Loucy (cell line): ENCODE measurements at regions not wholly inside any gene's neighbourhood (a gene's known extent, or its start where the extent isn't known, plus 50 kb on each side); places are given as distances from the start of the nearest gene placed in this dataset.

Source experiments
- H2AFZ ChIP-seq: fragments of 200-600 bp; sonication (generic); 2 replicates; pipeline ENCODE4 v1.6.0; 2016; ENCODE audit warnings: antibody characterized with exemption, mild to moderate bottlenecking, low read length, moderate library complexity
- H3F3A ChIP-seq: fragments of 200-600 bp; 2 replicates; pipeline ENCODE4 v1.6.0; 2016; ENCODE audit warnings: antibody characterized with exemption, low read depth, mild to moderate bottlenecking
- H3K27me3 ChIP-seq: fragments of 200-600 bp; sonication (generic); 2 replicates; pipeline ENCODE4 v1.6.1; 2014; ENCODE audit warnings: low read length, mild to moderate bottlenecking; ENCODE audit not compliant: insufficient read depth, poor library complexity, severe bottlenecking
- H3K36me3 ChIP-seq: fragments of 200-600 bp; sonication (generic); 2 replicates; pipeline ENCODE4 v1.6.1; 2016; ENCODE audit warnings: low read length; ENCODE audit not compliant: insufficient read depth
- H3K4me1 ChIP-seq: fragments of 200-600 bp; sonication (generic); 2 replicates; pipeline ENCODE4 v1.5.1; 2014; ENCODE audit warnings: low read length, mild to moderate bottlenecking; ENCODE audit not compliant: insufficient read depth, poor library complexity, severe bottlenecking
- H3K4me2 ChIP-seq: fragments of 200-600 bp; sonication (generic); 2 replicates; pipeline ENCODE4 v1.6.0; 2014; ENCODE audit warnings: antibody characterized with exemption, low read length, low read depth, mild to moderate bottlenecking; ENCODE audit not compliant: poor library complexity, severe bottlenecking
- H3K4me3 ChIP-seq: fragments of 200-600 bp; sonication (generic); 2 replicates; pipeline ENCODE4 v1.5.1; 2014; ENCODE audit warnings: low read length, mild to moderate bottlenecking, mixed read lengths; ENCODE audit not compliant: poor library complexity, severe bottlenecking
- H3K79me2 ChIP-seq: fragments of 200-600 bp; sonication (generic); 2 replicates; pipeline ENCODE4 v1.6.1; 2014; ENCODE audit warnings: low read length; ENCODE audit not compliant: insufficient read depth
- H3K9ac ChIP-seq: fragments of 200-600 bp; sonication (generic); 2 replicates; pipeline ENCODE4 v1.6.0; 2014; ENCODE audit warnings: mild to moderate bottlenecking, low read depth, low read length, moderate library complexity; ENCODE audit not compliant: poor library complexity, severe bottlenecking
- H3K9me2 ChIP-seq: fragments of 200-600 bp; sonication (generic); replicated peaks from 2 replicates; pipeline ENCODE4 v1.6.1; 2016; ENCODE audit warnings: low read depth, low read length, mixed read lengths
- H3K9me3 ChIP-seq: fragments of 200-600 bp; sonication (generic); 2 replicates; pipeline ENCODE4 v1.6.1; 2014; ENCODE audit warnings: mild to moderate bottlenecking, antibody characterized with exemption, low read length, low read depth; ENCODE audit not compliant: insufficient read depth
- H4K20me1 ChIP-seq: fragments of 200-600 bp; sonication (generic); 2 replicates; pipeline ENCODE4 v1.6.0; 2014; ENCODE audit warnings: antibody characterized with exemption, low read length, mild to moderate bottlenecking; ENCODE audit not compliant: insufficient read depth, poor library complexity, severe bottlenecking
- EZH2phosphoT487 ChIP-seq: fragments of 200-600 bp; IDR thresholded peaks from 2 replicates; pipeline ENCODE4 v1.6.1; 2018; ENCODE audit warnings: antibody characterized with exemption, mild to moderate bottlenecking, moderate library complexity, borderline replicate concordance
- TF ChIP-seq, protein P1 (sequence below): fragments of 200-600 bp; sonication (generic); conservative IDR thresholded peaks from 2 replicates; pipeline ENCODE4 v1.5.1; 2014; ENCODE audit warnings: mild to moderate bottlenecking, antibody characterized with exemption, low read length

DNA sequence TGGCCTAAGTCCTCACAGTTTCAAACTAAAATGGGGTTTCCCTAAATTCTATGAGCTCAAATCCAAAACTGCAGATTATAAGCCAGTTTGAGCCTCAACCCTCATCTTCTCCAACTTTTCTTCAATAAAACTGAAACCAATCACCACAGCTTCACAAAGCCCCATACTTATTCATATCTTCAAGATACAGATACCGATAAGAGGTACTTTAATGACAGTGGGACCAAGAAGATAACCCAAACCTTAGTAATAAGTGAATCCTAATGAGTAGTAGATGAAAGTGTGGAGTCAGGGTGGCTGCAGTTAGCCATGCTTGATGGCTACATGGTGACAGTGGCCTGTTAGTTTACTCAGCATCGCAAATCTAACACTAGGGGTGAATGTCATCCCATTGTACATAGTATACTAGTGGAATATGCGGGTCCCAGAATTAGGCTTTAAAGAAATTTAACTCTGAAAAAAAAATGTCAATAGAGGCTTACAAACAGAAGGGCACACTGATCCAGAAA lies 395.8 kb upstream of the PHF14 start:
- H3K27me3 ChIP-seq, result no peaks in the 10 kb centered on the region
- H3K9me2 ChIP-seq, result no peaks in the 10 kb centered on the region
- H4K20me1 ChIP-seq, result no peaks in the 10 kb centered on the region
- H3K4me3 ChIP-seq, result no peak overlapping the region
- H3K9ac ChIP-seq, result no peak overlapping the region
- no peaks in the 10 kb centered on the region for H3K36me3 ChIP-seq
- H3K9me3 ChIP-seq, result no peaks in the 10 kb centered on the region
- H3K4me1 ChIP-seq, result no peaks in the 10 kb centered on the region
- TF ChIP-seq, protein P1, sequence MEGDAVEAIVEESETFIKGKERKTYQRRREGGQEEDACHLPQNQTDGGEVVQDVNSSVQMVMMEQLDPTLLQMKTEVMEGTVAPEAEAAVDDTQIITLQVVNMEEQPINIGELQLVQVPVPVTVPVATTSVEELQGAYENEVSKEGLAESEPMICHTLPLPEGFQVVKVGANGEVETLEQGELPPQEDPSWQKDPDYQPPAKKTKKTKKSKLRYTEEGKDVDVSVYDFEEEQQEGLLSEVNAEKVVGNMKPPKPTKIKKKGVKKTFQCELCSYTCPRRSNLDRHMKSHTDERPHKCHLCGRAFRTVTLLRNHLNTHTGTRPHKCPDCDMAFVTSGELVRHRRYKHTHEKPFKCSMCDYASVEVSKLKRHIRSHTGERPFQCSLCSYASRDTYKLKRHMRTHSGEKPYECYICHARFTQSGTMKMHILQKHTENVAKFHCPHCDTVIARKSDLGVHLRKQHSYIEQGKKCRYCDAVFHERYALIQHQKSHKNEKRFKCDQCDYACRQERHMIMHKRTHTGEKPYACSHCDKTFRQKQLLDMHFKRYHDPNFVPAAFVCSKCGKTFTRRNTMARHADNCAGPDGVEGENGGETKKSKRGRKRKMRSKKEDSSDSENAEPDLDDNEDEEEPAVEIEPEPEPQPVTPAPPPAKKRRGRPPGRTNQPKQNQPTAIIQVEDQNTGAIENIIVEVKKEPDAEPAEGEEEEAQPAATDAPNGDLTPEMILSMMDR, result no peak
- no peak for TF ChIP-seq EZH2phosphoT487
- H3F3A ChIP-seq, result no peaks in the 10 kb centered on the region
- no peak overlapping the region for H3K4me2 ChIP-seq
- H3K79me2 ChIP-seq, result no peaks in the 10 kb centered on the region
- H2AFZ ChIP-seq, result 0 out of 2 replicates have a peak overlapping the region, but pooled peaks have one; percentile 39

DNA sequence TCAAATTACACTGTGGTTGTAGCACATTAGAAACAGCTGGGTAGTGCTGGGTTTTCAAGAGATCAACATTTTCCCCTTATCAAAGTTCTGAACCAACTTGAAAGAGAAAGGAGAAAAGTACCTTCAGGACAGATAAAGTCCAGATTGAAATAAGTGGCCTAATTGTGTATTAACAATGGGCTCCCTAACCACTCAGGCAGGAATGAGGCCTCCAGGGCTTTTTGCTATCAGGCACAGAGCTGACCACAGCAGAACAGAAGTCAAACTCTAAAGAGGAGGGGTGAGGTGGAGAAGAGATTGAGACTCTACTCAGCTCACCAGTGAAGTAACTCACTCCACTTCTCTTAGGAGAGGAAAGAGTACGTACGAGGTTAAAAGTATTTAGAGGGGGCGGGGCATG lies 394.1 kb upstream of the PHF14 start:
- no peak overlapping the region for H3K4me3 ChIP-seq
- TF ChIP-seq, protein P1, result no peak
- no peak for TF ChIP-seq EZH2phosphoT487
- H4K20me1 ChIP-seq, result no peaks in the 10 kb centered on the region
- no peaks in the 10 kb centered on the region for H3K9me3 ChIP-seq
- H3K9me2 ChIP-seq, result no peaks in the 10 kb centered on the region
- H3K4me1 ChIP-seq, result no peaks in the 10 kb centered on the region
- no peaks in the 10 kb centered on the region for H3K27me3 ChIP-seq
- H2AFZ ChIP-seq, result no peak overlapping the region
- H3K9ac ChIP-seq, result no peak overlapping the region
- no peak overlapping the region for H3K4me2 ChIP-seq
- H3K79me2 ChIP-seq, result no peaks in the 10 kb centered on the region; the same call in 1 of the 2 replicates
- no peaks in the 10 kb centered on the region for H3K36me3 ChIP-seq
- no peaks in the 10 kb centered on the region for H3F3A ChIP-seq

DNA sequence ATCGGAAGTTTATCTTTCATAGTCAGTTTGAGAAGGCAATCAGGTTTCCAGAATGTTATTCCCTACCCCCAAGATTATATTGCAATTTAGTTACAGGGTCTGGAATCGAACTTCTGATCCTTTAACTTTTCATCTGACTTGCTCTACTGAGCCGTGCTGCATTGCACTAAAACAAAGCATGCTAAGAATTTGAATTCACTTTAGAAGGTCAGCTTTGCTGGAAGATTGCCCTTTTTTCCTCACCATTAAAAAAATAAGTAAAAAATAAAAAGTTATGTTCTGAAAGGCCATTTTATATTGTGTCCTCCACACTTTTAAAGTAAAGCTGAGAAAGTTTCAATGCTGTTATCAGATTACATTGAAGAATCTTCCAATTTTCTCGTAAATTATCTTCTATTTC lies 388.8 kb upstream of the PHF14 start:
- no peak overlapping the region for H2AFZ ChIP-seq
- no peaks in the 10 kb centered on the region for H3K9me3 ChIP-seq
- H3K79me2 ChIP-seq, result no peaks in the 10 kb centered on the region; the same call in 1 of the 2 replicates
- no peaks in the 10 kb centered on the region for H4K20me1 ChIP-seq
- H3K4me3 ChIP-seq, result no peak overlapping the region
- H3K36me3 ChIP-seq, result no peaks in the 10 kb centered on the region
- H3K9me2 ChIP-seq, result no peaks in the 10 kb centered on the region
- no peak overlapping the region for H3K9ac ChIP-seq
- H3K27me3 ChIP-seq, result no peaks in the 10 kb centered on the region
- TF ChIP-seq, protein P1, result no peak
- TF ChIP-seq EZH2phosphoT487, result no peak
- no peak overlapping the region for H3K4me2 ChIP-seq
- H3K4me1 ChIP-seq, result no peaks in the 10 kb centered on the region
- H3F3A ChIP-seq, result no peaks in the 10 kb centered on the region
